ENCODE measurements at regions not wholly inside any gene's neighbourhood (a gene's known extent, or its start where the extent isn't known, plus 50 kb on each side); places are given as distances from the start of the nearest gene placed in this dataset.

GRCh38 chr2:18230668-18231067, 329.8 kb downstream of the RDH14 start:
- whole genome bisulfite sequencing (ENCODE audit: missing lambda C conversion rate) = 30% methylated on average over 1 of the region's 1 CpG
- ATAC-seq (no peak), FAIRE-seq (no peak), DNase-seq (ENCODE audit: low read depth in 1 of 2, low spot score in 1 of 2) (no peak)
- no peak overlapping the region for H3K27ac ChIP-seq
- no peak overlapping the region for H3K4me3 ChIP-seq
- no peak overlapping the region for H3K4me2 ChIP-seq
- TF ChIP-seq EHMT2 (IDR thresholded peaks at IDR 0.05; ENCODE audit: low read depth) (no peak), HOXB5 (CRISPR knock-in tag; IDR thresholded peaks at IDR 0.05) (no peak), NFE2L2 (conservative IDR thresholded peaks at IDR 0.05; ENCODE audit: low read length) (no peak), FOXS1 (CRISPR knock-in tag; IDR thresholded peaks at IDR 0.05) (no peak)
- peaks cover 18% of the 10 kb centered on the region for H3K4me1 ChIP-seq
- POLR2A ChIA-PET = no interaction called here
- CTCF ChIA-PET = no interaction called here
- H3K9me3 ChIP-seq = no peaks in the 10 kb centered on the region

GRCh38 chr2:18219676-18220075, 340.8 kb downstream of the RDH14 start:
- no peak for ATAC-seq
- H3K4me3 ChIP-seq = no peak overlapping the region
- H3K9me3 ChIP-seq = no peaks in the 10 kb centered on the region
- no peak for TF ChIP-seq MAX (IDR thresholded peaks at IDR 0.05)
- TF ChIP-seq EHF (CRISPR knock-in tag; IDR thresholded peaks at IDR 0.05) = no peak
- no peak for TF ChIP-seq CHD2 (IDR thresholded peaks at IDR 0.05; ENCODE audit: low read length, partially characterized antibody)
- no peak for TF ChIP-seq ZC3H11A (IDR thresholded peaks at IDR 0.05)
- peak in 1 of 2 experiments; percentile 32; a peak in 2 of 5 replicates for TF ChIP-seq RAD21 (conservative IDR thresholded peaks at IDR 0.05 in 1 of 2, IDR thresholded peaks at IDR 0.05 in 1 of 2)
- no peak for TF ChIP-seq CEBPB (IDR thresholded peaks at IDR 0.05)
- no peak overlapping the region for H3K27ac ChIP-seq
- no peak overlapping the region for H3K4me2 ChIP-seq
- no peaks in the 10 kb centered on the region for H3K4me1 ChIP-seq
- ChIA-PET POLR2A (no interaction called here), CTCF (interaction anchor here (0.6 to 1.7 kb wide), 3 partner anchors 94 to 158 kb away, joined by 3 to 4 read pairs (median 3); no protein-coding TSS in a partner anchor)
- DNase-seq (ENCODE audit: low read depth in 1 of 2, low spot score in 1 of 2) = no peak
- WGBS (ENCODE audit: missing lambda C conversion rate) = 0% methylated on average over 1 of the region's 1 CpG
- no peak for FAIRE-seq

DNA sequence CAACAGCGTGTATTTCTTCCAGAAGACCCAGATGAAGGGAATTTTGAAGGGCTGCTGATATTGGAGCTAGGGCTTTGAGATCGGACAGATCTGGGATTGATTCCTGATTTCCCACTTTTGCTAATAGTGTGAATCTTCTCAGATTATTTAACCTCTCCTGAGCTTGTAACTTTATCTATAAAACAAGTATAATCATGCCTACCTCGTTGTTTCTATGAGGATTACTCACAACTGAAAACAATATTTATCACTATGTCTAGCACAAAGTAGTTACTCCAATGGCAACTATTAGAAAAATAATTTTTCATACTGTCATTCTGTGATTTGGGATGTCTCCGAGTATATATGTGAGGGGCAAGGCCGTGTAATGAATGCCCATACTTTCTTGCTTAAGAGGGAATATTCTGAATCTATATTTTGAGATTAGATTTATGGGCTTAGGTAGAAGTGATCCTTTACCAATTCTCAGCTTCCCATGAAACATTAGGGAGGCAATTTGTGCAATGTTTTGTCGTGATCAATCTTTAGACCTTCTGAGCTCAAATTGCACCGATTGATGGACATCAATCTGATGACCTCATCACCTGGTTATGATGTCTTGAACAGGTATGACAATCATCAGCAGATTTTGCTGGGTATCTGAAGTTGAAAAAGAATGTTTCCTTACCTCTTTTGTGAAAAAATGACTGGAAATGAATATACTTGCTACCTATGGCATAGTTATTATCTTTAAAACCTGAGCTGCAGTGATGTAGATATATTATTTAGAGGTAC, 339.9 kb downstream of the KCNS3 start:
- Histone ChIP-seq H3K4me3 (no peak overlapping the region), H3K27ac (no peak overlapping the region), H3K9me3 (no peaks in the 10 kb centered on the region), H3K4me1 (no peaks in the 10 kb centered on the region), H3K4me2 (no peak overlapping the region)
- WGBS (ENCODE audit: missing lambda C conversion rate) = 57% methylated on average over 7 of the region's 7 CpGs
- FAIRE-seq = no peak
- TF ChIP-seq ZSCAN20 (CRISPR knock-in tag; IDR thresholded peaks at IDR 0.05) = no peak
- no peak for DNase-seq (ENCODE audit: low read depth in 1 of 2, low spot score in 1 of 2)
- no peak for ATAC-seq
- CTCF ChIA-PET = no interaction called here
- POLR2A ChIA-PET = no interaction called here

GRCh38 chr2:18214936-18215335, 336.5 kb downstream of the KCNS3 start:
- FAIRE-seq (no peak), ATAC-seq (no peak), DNase-seq (ENCODE audit: low read depth in 1 of 2, low spot score in 1 of 2) (no peak)
- no peak overlapping the region for H3K27ac ChIP-seq
- H3K4me3 ChIP-seq = no peak overlapping the region
- H3K4me2 ChIP-seq = no peak overlapping the region
- 45% methylated on average over 2 of the region's 2 CpGs for WGBS (ENCODE audit: missing lambda C conversion rate)
- CTCF ChIA-PET = no interaction called here
- POLR2A ChIA-PET = no interaction called here
- TF ChIP-seq RCOR1 (IDR thresholded peaks at IDR 0.05; ENCODE audit: low read depth, low read length) = no peak
- no peak for TF ChIP-seq HOXB13 (CRISPR knock-in tag; IDR thresholded peaks at IDR 0.05; ENCODE audit: low read depth)
- no peak for TF ChIP-seq CEBPB (IDR thresholded peaks at IDR 0.05)
- no peak for TF ChIP-seq JUN (IDR thresholded peaks at IDR 0.05)
- no peak for TF ChIP-seq EHF (CRISPR knock-in tag; IDR thresholded peaks at IDR 0.05)
- no peak for TF ChIP-seq RFX5 (IDR thresholded peaks at IDR 0.05)
- TF ChIP-seq HOXB5 (CRISPR knock-in tag; IDR thresholded peaks at IDR 0.05) = no peak
- TF ChIP-seq CHD2 (IDR thresholded peaks at IDR 0.05; ENCODE audit: low read length, partially characterized antibody) = no peak
- TF ChIP-seq ZC3H11A (IDR thresholded peaks at IDR 0.05) = no peak
- TF ChIP-seq, protein P1, sequence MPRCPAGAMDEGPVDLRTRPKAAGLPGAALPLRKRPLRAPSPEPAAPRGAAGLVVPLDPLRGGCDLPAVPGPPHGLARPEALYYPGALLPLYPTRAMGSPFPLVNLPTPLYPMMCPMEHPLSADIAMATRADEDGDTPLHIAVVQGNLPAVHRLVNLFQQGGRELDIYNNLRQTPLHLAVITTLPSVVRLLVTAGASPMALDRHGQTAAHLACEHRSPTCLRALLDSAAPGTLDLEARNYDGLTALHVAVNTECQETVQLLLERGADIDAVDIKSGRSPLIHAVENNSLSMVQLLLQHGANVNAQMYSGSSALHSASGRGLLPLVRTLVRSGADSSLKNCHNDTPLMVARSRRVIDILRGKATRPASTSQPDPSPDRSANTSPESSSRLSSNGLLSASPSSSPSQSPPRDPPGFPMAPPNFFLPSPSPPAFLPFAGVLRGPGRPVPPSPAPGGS (IDR thresholded peaks at IDR 0.05) = no peak
- TF ChIP-seq SMC3 (IDR thresholded peaks at IDR 0.05) = no peak
- TF ChIP-seq POLR2AphosphoS2 (conservative IDR thresholded peaks at IDR 0.05; ENCODE audit: low read length) = no peak
- TF ChIP-seq CTCF (IDR thresholded peaks at IDR 0.05) = no peak
- no peak for TF ChIP-seq SREBF2 (IDR thresholded peaks at IDR 0.05)
- peaks cover 13% of the 10 kb centered on the region; the same call in 2 of the 3 replicates for H3K4me1 ChIP-seq
- H3K9me3 ChIP-seq = no peaks in the 10 kb centered on the region
